ENCODE measurements at regions not wholly inside any gene's neighbourhood (a gene's known extent, or its start where the extent isn't known, plus 50 kb on each side); places are given as distances from the start of the nearest gene placed in this dataset.

DNA sequence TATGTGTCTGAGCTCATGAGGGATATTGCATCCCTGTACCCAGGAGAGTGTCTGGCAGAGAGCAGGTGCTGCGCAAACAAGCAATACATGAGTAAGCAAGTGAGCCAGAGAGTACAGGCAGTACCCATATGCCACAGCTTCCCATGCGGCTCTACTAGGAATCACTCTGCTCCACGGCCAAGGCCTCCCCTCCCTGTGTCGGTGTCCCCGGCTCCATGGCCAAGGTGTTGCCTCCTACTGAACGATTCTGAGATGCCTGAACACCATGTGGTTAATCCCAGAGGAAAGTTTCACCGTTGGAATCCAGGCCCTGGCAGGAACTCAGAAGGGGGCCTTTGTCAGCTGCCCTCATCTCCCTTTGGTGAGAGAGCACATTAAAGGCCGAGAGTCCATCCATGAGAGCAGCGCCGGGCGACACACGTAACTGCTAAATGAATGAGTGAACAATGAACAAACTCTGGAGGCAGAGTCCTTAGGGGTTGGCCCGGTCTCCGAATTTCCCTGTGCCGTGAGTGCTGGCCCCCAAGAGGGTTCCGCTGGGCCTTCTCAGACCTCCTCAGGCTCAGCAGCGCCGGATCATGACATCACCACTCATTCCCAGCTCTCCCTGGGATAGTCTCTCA is 136.0 kb upstream of the FAM20C start:
- DNase-seq (ENCODE audit: low read depth) = no peak

DNA sequence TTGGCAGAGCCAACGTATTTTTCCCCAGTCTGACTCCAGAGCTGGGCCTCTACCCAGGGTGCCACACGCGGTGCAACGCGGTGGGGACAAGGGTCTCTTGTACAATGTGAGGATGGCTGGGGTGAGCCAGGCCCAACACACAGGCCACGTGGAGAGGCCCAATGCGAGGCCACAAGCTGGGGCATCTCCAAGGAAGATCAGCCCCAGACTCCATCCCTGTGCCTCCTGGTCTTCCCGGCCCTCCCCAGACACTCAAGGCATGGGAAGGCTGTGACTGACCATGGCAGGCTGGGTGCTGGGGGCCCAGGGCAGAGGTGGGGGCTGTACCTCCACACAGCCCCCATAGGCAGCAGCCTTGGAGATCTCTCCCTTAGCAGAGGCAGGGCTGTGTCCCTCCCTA is 135.3 kb upstream of the FAM20C start:
- no peak for DNase-seq (ENCODE audit: low read depth)

DNA sequence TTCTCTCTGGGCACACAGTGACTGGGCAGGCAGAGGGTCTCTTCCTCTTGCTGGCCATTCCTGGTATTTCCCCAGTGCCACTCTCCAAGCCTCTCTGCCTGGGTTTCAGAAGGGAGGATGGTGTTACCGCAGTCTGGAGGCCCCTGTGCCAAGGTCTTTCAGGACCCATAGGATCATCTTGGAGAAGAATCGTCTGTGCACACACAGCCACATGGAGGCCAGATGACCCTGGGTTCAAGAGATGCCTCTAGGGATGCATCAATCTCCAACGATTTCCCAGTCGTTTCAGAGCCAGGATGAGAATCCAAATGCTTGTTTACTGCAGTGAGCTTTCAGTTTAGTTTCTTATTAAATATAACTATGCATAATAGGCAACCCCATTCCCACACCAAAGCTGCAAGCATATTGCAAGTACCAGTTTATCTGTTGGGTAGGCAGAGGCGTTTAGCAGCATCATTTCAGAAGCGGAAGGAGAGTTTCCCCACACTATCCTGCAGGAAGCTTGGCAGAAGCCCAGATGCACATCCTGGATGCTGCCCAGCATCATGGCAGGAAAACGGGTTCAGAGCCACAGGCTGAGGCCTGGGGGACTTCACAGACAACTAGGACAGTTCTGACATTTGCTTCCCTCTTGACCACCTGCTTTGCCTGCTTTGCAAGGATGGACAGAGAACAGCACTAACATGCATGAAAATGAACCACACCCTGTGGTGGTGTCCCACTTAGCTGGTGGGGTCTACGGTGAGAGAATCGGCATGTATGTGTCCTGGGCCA is 134.7 kb upstream of the FAM20C start:
- DNase-seq (ENCODE audit: low read depth) = no peak

GRCh38 chr7:58316-58715 is 134.1 kb upstream of the FAM20C start:
- DNase-seq (ENCODE audit: low read depth) = no peak

DNA sequence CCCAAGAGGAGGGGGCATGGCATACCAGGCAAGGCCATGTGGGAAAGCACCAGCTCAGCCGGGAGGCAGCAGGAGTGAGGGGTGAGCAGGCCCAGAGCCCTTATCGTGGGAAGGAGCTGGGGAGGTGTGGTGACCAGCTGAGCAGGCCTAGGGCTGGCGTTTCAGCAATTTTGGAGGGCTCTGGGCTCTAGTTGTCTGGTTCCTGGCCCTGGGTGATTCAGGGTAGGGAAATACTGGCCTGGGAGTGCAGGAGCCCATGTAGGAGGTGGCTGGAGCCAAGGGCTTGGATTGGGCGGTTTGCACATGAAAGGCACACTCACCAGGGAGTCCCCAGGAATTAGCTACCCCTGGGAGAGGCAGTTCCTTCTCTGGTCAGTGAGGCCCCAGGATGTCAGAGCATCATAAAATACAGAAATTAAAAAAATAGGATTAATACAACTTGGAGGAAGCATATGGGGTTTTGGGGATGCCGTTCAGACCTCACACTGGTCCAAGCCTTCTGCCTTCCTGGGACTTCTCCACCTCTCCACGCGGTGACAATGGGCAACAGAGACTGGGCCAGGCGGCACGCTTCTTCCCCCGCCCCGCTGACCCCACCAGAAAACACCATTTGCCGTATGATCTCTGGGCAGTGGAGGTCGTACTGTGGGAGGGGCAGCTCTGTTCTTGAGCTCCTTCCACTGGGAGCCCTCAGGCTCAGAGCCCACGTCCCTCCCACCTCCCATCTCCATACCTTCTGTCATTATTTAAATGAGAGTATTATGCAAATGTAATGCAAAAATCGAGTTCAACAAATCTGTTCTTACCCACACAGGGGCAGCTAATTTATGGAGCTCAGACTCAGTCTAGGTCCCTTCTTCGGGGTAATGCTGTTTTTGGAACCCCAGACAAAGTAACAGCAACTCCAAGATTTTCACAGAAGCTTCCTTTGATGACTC is 133.0 kb upstream of the FAM20C start:
- DNase-seq (ENCODE audit: low read depth) = no peak

GRCh38 chr7:60017-60675 is 132.2 kb upstream of the FAM20C start:
- DNase-seq (ENCODE audit: low read depth) = no peak

DNA sequence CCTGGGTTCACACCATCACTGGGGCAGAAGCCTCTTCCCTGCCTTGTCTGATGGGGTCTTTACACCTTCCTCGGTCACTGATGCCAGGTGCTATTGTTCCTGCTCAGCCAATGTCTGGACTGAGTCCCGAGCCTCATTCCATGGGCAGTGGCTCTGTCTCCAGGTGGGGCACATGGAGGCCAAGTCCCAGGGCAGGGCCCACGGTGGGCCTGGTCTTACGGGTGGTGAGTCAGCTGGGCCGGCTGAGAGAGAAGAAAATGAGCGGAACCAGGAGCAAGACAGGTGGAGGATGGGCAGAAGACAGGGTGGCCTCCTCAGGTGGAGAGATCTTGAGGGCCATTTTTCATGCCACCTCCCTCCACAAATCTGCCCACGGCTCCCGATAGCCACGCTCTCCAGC is 131.7 kb upstream of the FAM20C start:
- no peak for DNase-seq (ENCODE audit: low read depth)

- DNase-seq (ENCODE audit: low read depth) = no peak
These were observed 131.3 kb upstream of the FAM20C start for GRCh38 chr7:61111-61510.

DNA sequence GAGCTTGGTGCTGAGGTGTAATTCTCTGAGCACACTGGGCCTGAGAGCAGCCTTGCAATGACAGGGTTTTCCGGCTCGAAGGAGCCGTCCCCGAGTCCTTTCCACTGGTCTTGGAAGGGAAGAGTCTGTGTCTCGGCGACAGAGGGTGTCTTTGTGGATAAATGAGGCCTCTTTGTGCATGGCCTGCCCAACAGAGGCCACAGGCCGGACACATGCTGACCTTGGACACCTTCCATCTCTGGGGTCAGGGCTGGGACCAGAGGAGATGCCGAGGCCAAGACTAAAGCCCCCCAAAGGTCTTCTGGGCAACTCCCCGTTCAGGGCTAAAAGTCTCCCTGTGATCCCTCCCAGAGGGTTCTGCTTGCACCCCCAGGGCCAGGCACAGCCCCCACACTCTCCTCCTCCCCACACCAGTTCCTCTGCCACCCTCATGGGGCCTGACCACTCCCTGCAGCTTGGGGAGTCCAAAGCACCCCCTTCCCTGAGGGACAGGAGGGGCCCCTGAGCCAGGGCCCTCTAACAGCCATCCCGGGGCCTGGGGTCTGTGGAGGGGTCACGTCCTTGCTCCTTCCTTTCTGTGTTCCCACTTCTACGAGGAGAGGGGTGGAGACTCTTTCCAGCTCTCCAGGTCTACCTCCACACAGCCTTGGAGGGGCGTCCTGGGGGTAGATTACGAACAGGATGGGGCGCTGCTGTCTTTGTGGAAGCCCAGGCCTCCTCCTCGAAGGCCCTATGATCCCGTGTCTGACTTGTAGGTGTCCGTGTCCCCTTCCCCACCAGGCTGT is 130.6 kb upstream of the FAM20C start:
- no peak for DNase-seq (ENCODE audit: low read depth)

GRCh38 chr7:62361-63116 is 129.8 kb upstream of the FAM20C start:
- no peak for DNase-seq (ENCODE audit: low read depth)

DNA sequence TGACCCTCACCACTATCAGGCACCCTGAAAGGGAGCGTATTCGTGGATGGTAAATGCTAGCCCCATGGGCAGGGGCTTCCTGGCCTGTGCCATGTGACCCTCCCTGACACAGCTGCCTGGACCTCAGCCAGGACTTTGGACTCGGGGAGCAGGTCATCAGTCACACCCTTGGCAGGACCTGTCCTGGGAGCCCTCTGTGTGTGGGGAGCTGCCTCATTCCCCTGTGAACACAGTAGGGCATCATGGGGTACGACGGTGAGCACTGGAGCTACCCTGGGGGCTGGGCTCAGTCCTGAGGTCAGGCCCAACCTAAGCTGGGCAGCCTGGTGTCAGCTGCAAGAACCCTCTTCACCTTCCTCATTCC is 129.3 kb upstream of the FAM20C start:
- no peak for DNase-seq (ENCODE audit: low read depth)

DNA sequence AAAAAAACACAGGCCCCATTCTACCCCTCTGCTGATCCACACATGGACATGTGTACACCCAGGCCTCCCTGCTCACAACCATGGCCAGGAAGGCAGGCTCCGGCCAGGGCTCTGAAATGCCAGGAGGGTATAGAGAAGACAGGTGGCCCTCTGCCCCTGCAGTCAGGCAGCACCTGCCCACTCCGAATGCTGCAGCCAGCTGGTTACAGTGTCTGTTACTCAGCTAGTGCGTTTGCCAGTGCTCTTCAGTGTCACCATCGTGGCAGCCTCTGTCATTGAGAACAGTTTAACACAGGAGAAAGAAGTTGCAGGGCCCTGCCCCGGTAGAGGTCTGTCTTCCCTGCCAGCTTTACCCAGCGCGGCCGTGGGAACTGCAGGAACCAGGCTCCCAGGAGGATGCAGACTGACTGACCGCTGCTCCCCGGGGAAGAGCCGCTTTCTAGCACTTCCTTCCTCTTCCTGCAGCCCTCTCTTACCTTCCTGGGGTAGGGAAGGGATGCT is 128.8 kb upstream of the FAM20C start:
- DNase-seq (ENCODE audit: low read depth) = no peak

- peak; percentile 80 for DNase-seq (ENCODE audit: low read depth)
These were observed 128.1 kb upstream of the FAM20C start for GRCh38 chr7:64098-64915.

- no peak for DNase-seq (ENCODE audit: low read depth)
These were observed 127.4 kb upstream of the FAM20C start for GRCh38 chr7:64916-65341.

- peak; percentile 61 for DNase-seq (ENCODE audit: low read depth)
These were observed 126.8 kb upstream of the FAM20C start for GRCh38 chr7:65554-65953.

- no peak for DNase-seq (ENCODE audit: low read depth)
These were observed 126.1 kb upstream of the FAM20C start for GRCh38 chr7:66296-66695.

GRCh38 chr7:66741-67140 is 125.6 kb upstream of the FAM20C start:
- DNase-seq (ENCODE audit: low read depth) = no peak

DNA sequence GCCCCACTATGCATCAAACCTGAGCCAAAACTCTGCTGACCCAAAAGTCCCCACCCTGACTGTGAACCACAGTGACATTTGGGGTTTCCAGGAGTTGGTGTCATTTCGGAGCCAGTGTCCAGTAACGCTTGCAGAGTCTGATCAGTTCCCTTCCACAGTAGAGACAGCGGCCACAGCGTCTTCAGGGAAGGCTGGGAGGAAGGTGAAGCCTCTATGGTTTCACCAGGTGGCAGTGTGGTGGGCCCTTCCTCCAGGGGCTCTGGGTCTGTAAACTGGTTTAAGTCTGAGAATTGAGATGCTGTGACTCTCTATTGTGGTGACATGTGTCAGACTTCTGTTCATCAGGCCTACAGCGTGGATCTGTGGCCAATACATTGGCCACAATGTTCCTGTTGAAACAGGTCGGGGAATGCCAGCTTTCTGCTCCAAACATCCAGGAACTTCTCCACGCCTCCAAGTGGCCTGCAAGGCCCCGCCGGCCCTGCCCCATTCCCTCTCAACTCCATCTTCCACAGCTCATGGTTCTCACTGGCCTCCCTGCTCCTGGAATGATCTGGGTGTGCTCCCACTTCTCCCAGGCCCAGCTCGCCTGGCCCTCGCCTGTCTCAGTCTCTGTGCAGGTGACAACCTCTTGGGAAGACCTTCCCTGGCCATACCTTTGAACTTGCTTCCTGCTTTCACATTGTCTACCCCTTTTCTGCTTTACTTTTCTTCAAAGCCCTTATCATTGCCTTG is 124.5 kb upstream of the FAM20C start:
- peak; percentile 57 for DNase-seq (ENCODE audit: low read depth)

DNA sequence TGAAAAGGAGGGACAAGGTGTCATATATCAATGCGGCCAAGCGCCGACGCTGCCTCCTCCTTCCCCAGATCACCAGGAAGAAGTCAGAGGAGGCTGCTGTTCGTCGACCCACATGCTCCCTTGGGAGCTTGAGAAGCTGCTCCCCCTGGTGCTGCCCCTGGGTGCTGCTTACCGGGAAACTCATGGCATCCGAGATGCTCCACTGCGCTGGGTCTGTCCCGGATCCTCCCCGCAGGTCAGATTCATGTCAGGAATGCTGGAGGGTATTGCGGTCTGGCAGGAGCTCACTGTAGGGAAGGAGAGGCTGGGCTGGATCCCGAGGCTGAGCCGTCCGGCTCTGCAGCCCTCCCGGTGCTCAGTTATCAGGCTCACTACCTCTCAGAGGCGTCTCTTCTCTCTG is 123.7 kb upstream of the FAM20C start:
- DNase-seq (ENCODE audit: low read depth) = peak; percentile 94

Measured in Daoy (cell line).